Glutamatergic neuron (in vitro differentiated cells): ENCODE measurements at regions not wholly inside any gene's neighbourhood (a gene's known extent, or its start where the extent isn't known, plus 50 kb on each side); places are given as distances from the start of the nearest gene placed in this dataset.

Source experiments
- DNase-seq: peaks from one replicate; pipeline ENCODE4 v3.0.0; 2022
- H3K27ac Mint-ChIP-seq: one replicate; pipeline ENCODE4 v1.8.0; 2020; ENCODE audit warnings: mild to moderate bottlenecking, mixed read lengths, inconsistent platforms; ENCODE audit not compliant: unreplicated experiment
- H3K27me3 Mint-ChIP-seq: one replicate; pipeline ENCODE4 v1.8.0; 2020; ENCODE audit warnings: mild to moderate bottlenecking, moderate library complexity, mixed read lengths, inconsistent platforms; ENCODE audit not compliant: unreplicated experiment
- H3K36me3 Mint-ChIP-seq: one replicate; pipeline ENCODE4 v1.8.0; 2020; ENCODE audit warnings: mild to moderate bottlenecking, mixed read lengths, inconsistent platforms; ENCODE audit not compliant: unreplicated experiment
- H3K4me1 Mint-ChIP-seq: one replicate; pipeline ENCODE4 v1.8.0; 2020; ENCODE audit warnings: mild to moderate bottlenecking, low read depth, mixed read lengths, inconsistent platforms; ENCODE audit not compliant: unreplicated experiment
- H3K4me3 Mint-ChIP-seq: one replicate; pipeline ENCODE4 v1.8.0; 2020; ENCODE audit warnings: mild to moderate bottlenecking, mixed read lengths, inconsistent platforms; ENCODE audit not compliant: unreplicated experiment
- H3K9me3 Mint-ChIP-seq: one replicate; pipeline ENCODE4 v1.8.0; 2020; ENCODE audit warnings: mild to moderate bottlenecking, moderate library complexity, mixed read lengths, inconsistent platforms; ENCODE audit not compliant: unreplicated experiment
- CTCF ChIP-seq: fragments of 200-600 bp; sonication (generic); IDR thresholded peaks from one replicate; pipeline ENCODE4 v1.5.0; 2021; ENCODE audit not compliant: partially characterized antibody, unreplicated experiment

- peaks cover 2% of the 10 kb centered on the region for H3K9me3 Mint-ChIP-seq
- H3K4me1 Mint-ChIP-seq, result no peaks in the 10 kb centered on the region
- H3K4me3 Mint-ChIP-seq, result no peak overlapping the region
- no peaks in the 10 kb centered on the region for H3K36me3 Mint-ChIP-seq
- H3K27me3 Mint-ChIP-seq, result no peaks in the 10 kb centered on the region
- no peak overlapping the region for H3K27ac Mint-ChIP-seq
- TF ChIP-seq CTCF, result no peak
- no peak for DNase-seq
Observed at GRCh38 chr6:108734271-108734922, 113.8 kb upstream of the ARMC2 start.

GRCh38 chr6:108735310-108736001 is 112.8 kb upstream of the ARMC2 start:
- H3K4me1 Mint-ChIP-seq, result no peaks in the 10 kb centered on the region
- TF ChIP-seq CTCF, result no peak
- H3K4me3 Mint-ChIP-seq, result no peak overlapping the region
- peaks cover 2% of the 10 kb centered on the region for H3K9me3 Mint-ChIP-seq
- DNase-seq, result no peak
- no peaks in the 10 kb centered on the region for H3K36me3 Mint-ChIP-seq
- peaks cover 2% of the 10 kb centered on the region for H3K27me3 Mint-ChIP-seq
- H3K27ac Mint-ChIP-seq, result no peak overlapping the region

GRCh38 chr6:108736002-108736361 is 112.2 kb upstream of the ARMC2 start:
- no peaks in the 10 kb centered on the region for H3K36me3 Mint-ChIP-seq
- no peak overlapping the region for H3K4me3 Mint-ChIP-seq
- no peak for TF ChIP-seq CTCF
- no peak overlapping the region for H3K27ac Mint-ChIP-seq
- peaks cover 2% of the 10 kb centered on the region for H3K9me3 Mint-ChIP-seq
- peaks cover 2% of the 10 kb centered on the region for H3K27me3 Mint-ChIP-seq
- H3K4me1 Mint-ChIP-seq, result no peaks in the 10 kb centered on the region
- DNase-seq, result no peak

GRCh38 chr6:108736832-108737231 is 111.4 kb upstream of the ARMC2 start:
- TF ChIP-seq CTCF, result no peak
- Mint-ChIP-seq H3K9me3 (peaks cover 2% of the 10 kb centered on the region), H3K27me3 (peaks cover 2% of the 10 kb centered on the region), H3K4me3 (no peak overlapping the region), H3K36me3 (no peaks in the 10 kb centered on the region), H3K27ac (no peak overlapping the region), H3K4me1 (no peaks in the 10 kb centered on the region)
- DNase-seq, result no peak
